GM19025 (cell line): ENCODE measurements at regions not wholly inside any gene's neighbourhood (a gene's known extent, or its start where the extent isn't known, plus 50 kb on each side); places are given as distances from the start of the nearest gene placed in this dataset.

Source experiments
- ATAC-seq: cut with Tn5 transposase; IDR thresholded peaks from one replicate; pipeline ENCODE4 v1.9.1; 2021; ENCODE audit warnings: mild to moderate bottlenecking, low read depth, moderate library complexity; ENCODE audit not compliant: unreplicated experiment

GRCh38 chr3:182375916-182376315 lies 417.4 kb upstream of the ATP11B start:
- ATAC-seq: no peak

- ATAC-seq: no peak
Measured at GRCh38 chr3:182382112-182382857, 411.0 kb upstream of the ATP11B start.

GRCh38 chr3:182384221-182384620 lies 409.1 kb upstream of the ATP11B start:
- no peak for ATAC-seq

- no peak for ATAC-seq
Measured at GRCh38 chr3:182385356-182385755, 407.9 kb upstream of the ATP11B start.

- ATAC-seq: no peak
Measured at GRCh38 chr3:182388506-182388905, 404.8 kb upstream of the ATP11B start.

GRCh38 chr3:182389071-182389815 lies 404.1 kb upstream of the ATP11B start:
- no peak for ATAC-seq

GRCh38 chr3:182390421-182390820 lies 402.9 kb upstream of the ATP11B start:
- no peak for ATAC-seq

- no peak for ATAC-seq
Measured at GRCh38 chr3:182392182-182392937, 400.9 kb upstream of the ATP11B start.

- ATAC-seq: no peak
Measured at GRCh38 chr3:182393151-182393550, 400.2 kb upstream of the ATP11B start.

DNA sequence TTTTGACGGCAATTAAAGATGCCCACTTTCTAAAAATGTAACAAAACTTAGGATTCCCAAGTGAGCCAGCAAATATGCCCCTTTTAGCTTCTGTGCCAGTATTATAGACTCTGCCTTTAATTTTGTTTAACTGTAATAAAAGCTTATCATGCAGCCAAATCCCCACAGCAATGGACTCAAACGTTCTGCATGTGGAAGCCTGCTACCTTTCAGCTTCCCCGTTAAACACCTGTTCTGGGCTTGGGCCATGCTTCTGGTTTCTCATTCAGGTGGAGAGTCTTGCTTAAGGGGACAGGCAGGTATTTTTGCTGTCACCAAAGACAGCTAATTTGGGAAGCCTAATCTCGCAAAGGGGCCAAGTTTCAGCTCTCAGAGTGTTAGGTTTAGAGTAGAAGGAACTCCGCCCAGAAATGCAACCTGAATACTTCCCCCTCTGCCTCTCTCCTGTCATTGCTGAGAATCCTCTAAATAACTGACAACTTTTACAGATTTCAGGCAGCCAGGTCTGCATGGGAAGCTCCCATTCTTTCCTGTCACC lies 399.4 kb upstream of the ATP11B start:
- ATAC-seq: no peak

DNA sequence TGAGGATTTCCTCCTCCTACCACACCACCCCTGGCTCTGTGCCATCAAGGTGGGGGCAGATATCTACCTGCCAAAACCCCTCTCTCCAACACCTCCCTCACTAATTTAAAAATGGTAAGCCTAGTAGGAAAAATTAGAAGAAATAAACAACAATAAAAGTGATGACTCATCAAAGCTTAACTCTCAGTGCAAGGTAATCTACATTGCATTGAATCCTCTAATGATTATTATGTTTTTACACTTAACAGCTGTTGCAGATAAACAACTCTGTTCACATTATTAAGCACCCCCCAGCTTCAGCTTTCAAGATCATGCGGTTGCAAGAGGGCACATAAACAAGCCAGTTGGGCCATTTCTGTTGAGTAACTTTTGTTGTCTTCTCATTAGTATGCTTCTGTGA lies 396.1 kb upstream of the ATP11B start:
- no peak for ATAC-seq

GRCh38 chr3:182399978-182400737 lies 393.1 kb upstream of the ATP11B start:
- ATAC-seq: no peak

GRCh38 chr3:182400838-182401237 lies 392.5 kb upstream of the ATP11B start:
- no peak for ATAC-seq

- no peak for ATAC-seq
Measured at GRCh38 chr3:182404031-182404430, 389.3 kb upstream of the ATP11B start.

- no peak for ATAC-seq
Measured at GRCh38 chr3:182405759-182406158, 387.5 kb upstream of the ATP11B start.

DNA sequence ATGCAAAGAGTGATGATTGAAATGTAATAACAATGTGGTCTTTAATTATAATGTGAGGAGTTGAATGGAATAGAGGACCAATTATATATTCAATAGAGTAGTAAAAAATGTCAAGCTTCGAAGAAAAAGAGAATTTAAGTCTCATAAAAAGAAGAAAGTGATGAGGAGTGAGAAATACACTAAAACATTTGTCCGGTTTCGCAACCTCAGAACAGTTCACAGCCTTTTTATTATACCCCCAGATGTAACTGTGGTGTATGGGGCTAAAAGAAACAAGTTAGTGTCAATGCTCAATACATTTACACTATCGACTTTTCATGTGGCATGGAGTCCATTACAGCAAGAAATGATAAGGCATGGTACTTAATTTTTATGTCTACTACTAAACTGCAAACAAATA lies 386.5 kb upstream of the ATP11B start:
- no peak for ATAC-seq

- no peak for ATAC-seq
Measured at GRCh38 chr3:182410051-182410450, 383.3 kb upstream of the ATP11B start.

DNA sequence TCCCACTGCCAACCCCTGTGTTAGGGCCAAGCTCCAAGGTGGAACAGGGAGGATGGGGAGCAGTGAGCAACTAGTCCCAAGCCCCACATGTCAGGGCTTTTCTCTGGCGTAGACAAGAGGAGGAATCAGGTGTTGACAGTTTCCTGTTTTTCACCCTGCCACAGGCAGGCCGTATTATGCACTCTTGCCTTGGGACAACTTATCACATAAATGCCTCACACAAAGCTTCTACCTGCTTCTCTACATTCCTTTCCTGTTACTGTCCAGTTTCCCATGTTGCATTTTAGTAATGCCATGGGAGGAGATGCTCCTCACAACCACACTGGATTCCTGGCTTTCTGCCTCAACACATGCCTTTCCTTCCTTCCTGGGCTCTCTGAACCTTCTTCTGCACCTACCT lies 381.2 kb upstream of the ATP11B start:
- no peak for ATAC-seq

- no peak for ATAC-seq
Measured at GRCh38 chr3:182413061-182413460, 380.2 kb upstream of the ATP11B start.

GRCh38 chr3:182413682-182414081 lies 379.6 kb upstream of the ATP11B start:
- ATAC-seq: no peak
